A549 (cell line): ENCODE measurements at regions not wholly inside any gene's neighbourhood (a gene's known extent, or its start where the extent isn't known, plus 50 kb on each side); places are given as distances from the start of the nearest gene placed in this dataset.

ENCODE experiments used
- ATAC-seq, 2 experiments: fragments of 200-7000 bp in 1 of 2; fragments of >200 bp in 1 of 2; cut with Nextera tagmentation in 1 of 2; cut with Tn5 transposase in 1 of 2; 3 replicates each; pipeline versions ENCODE4 v1.8.0 to v1.9.1; 2018 to 2020; ENCODE audit warnings: mild to moderate bottlenecking in 1 of 2, moderate library complexity in 1 of 2
- CTCF ChIA-PET: fragments of 300-600 bp; sonication (Branson Sonifier 250); formaldehyde crosslinking; extraction: SDS; loops from one replicate; lab custom pipeline; 2021; ENCODE audit warnings: antibody characterized with exemption, inconsistent platforms; lab: Yijun Ruan, JAX
- POLR2A ChIA-PET: fragments of 350-600 bp; formaldehyde crosslinking; extraction: SDS; loops from one replicate; lab custom pipeline; 2021; ENCODE audit warnings: antibody characterized with exemption, inconsistent platforms; lab: Yijun Ruan, JAX
- DNase-seq, 2 experiments: peaks; one replicate each; pipeline versions ENCODE4 v3.0.0 to v3.0.0-alpha.2; 2011 to 2016; ENCODE audit warnings: low read depth in 1 of 2, low spot score in 1 of 2
- FAIRE-seq: peaks from 2 replicates; lab custom pipeline; 2011; peaks lifted over from hg19 to GRCh38; lab: Jason Lieb, UNC
- H3K27ac ChIP-seq, 2 experiments: fragments of >200 bp; sonication (Bioruptor Twin); formaldehyde crosslinking; 3 replicates each; pipeline ENCODE4 v1.5.1; 2016 to 2017
- H3K4me1 ChIP-seq: fragments of >200 bp; sonication (Bioruptor Twin); formaldehyde crosslinking; 3 replicates; pipeline ENCODE4 v1.6.1; 2016
- H3K4me2 ChIP-seq: fragments of >200 bp; sonication (Bioruptor Twin); formaldehyde crosslinking; 3 replicates; pipeline ENCODE4 v1.6.1; 2016
- H3K4me3 ChIP-seq: fragments of >200 bp; sonication (Bioruptor Twin); formaldehyde crosslinking; 3 replicates; pipeline ENCODE4 v1.5.1; 2016
- H3K9me3 ChIP-seq: fragments of >200 bp; sonication (Bioruptor Twin); formaldehyde crosslinking; 3 replicates; pipeline ENCODE4 v1.6.1; 2016
- CBX8 ChIP-seq: fragments of 200-600 bp; sonication (generic); IDR thresholded peaks from 2 replicates; pipeline ENCODE4 v1.6.1; 2016
- CHD2 ChIP-seq: fragments of 150-350 bp; IDR thresholded peaks from 2 replicates; pipeline ENCODE4 v1.6.1; 2014; ENCODE audit warnings: low read length; ENCODE audit not compliant: partially characterized antibody
- CTCF ChIP-seq: fragments of >200 bp; sonication (Bioruptor Twin); formaldehyde crosslinking; IDR thresholded peaks from 3 replicates; pipeline ENCODE4 v1.5.1; 2016
- E2F6 ChIP-seq: IDR thresholded peaks from 2 replicates; pipeline ENCODE4 v1.6.1; 2012; ENCODE audit warnings: low read depth, borderline replicate concordance
- EHF ChIP-seq: fragments of 250-450 bp; sonication (Bioruptor Pico); IDR thresholded peaks from 2 replicates; pipeline ENCODE4 v1.5.0; 2020; ENCODE audit warnings: mild to moderate bottlenecking
- ESRRA ChIP-seq: fragments of 150-350 bp; IDR thresholded peaks from 2 replicates; pipeline ENCODE4 v1.6.1; 2014; ENCODE audit warnings: mild to moderate bottlenecking, low read length, borderline replicate concordance
- FOSB ChIP-seq: fragments of 250-450 bp; sonication (Bioruptor Pico); IDR thresholded peaks from 2 replicates; pipeline ENCODE4 v1.5.0; 2020; ENCODE audit warnings: mild to moderate bottlenecking, moderate library complexity
- FOSL2 ChIP-seq, 2 experiments: fragments of 450-650 bp in 1 of 2; fragments of >200 bp in 1 of 2; sonication (Bioruptor Twin) in 1 of 2; formaldehyde crosslinking; IDR thresholded peaks; 2 replicates each; pipeline versions ENCODE4 v1.5.0 to v1.6.1; 2016 to 2020; ENCODE audit warnings: mild to moderate bottlenecking in 1 of 2, moderate library complexity in 1 of 2
- FOXS1 ChIP-seq: fragments of 250-450 bp; sonication (Bioruptor Pico); IDR thresholded peaks from 2 replicates; pipeline ENCODE4 v1.5.0; 2020; ENCODE audit warnings: mild to moderate bottlenecking, moderate library complexity
- GATA3 ChIP-seq: IDR thresholded peaks from 2 replicates; pipeline ENCODE4 v1.6.1; 2012; ENCODE audit warnings: borderline replicate concordance
- HEYL ChIP-seq: fragments of 250-450 bp; sonication (Bioruptor Pico); IDR thresholded peaks from 2 replicates; pipeline ENCODE4 v1.8.0; 2021; ENCODE audit warnings: mild to moderate bottlenecking, moderate library complexity
- HOXA7 ChIP-seq: fragments of 250-450 bp; sonication (Bioruptor Pico); IDR thresholded peaks from 2 replicates; pipeline ENCODE4 v1.5.0; 2020; ENCODE audit warnings: mild to moderate bottlenecking, moderate library complexity
- HOXB13 ChIP-seq: fragments of 250-450 bp; sonication (Bioruptor Pico); IDR thresholded peaks from 2 replicates; pipeline ENCODE4 v1.5.0; 2020; ENCODE audit warnings: low read depth, mild to moderate bottlenecking, moderate library complexity
- HOXB5 ChIP-seq: fragments of 250-450 bp; sonication (Bioruptor Pico); IDR thresholded peaks from 2 replicates; pipeline ENCODE4 v1.5.0; 2020; ENCODE audit warnings: mild to moderate bottlenecking, moderate library complexity
- JUNB ChIP-seq: fragments of >200 bp; sonication (Bioruptor Twin); formaldehyde crosslinking; IDR thresholded peaks from 2 replicates; pipeline ENCODE4 v1.6.1; 2016
- KDM1A ChIP-seq: fragments of 200-600 bp; sonication (generic); IDR thresholded peaks from 2 replicates; pipeline ENCODE4 v1.6.1; 2016; ENCODE audit warnings: low read depth, mild to moderate bottlenecking
- KDM5A ChIP-seq: fragments of 200-600 bp; sonication (generic); IDR thresholded peaks from 2 replicates; pipeline ENCODE4 v1.6.1; 2016; ENCODE audit warnings: antibody characterized with exemption, mild to moderate bottlenecking
- MAFK ChIP-seq: fragments of 450-650 bp; IDR thresholded peaks from 2 replicates; pipeline ENCODE4 v1.6.1; 2014; ENCODE audit not compliant: partially characterized antibody
- MAX ChIP-seq: IDR thresholded peaks from 2 replicates; pipeline ENCODE4 v1.6.1; 2012
- MYC ChIP-seq: IDR thresholded peaks from 2 replicates; pipeline ENCODE4 v1.6.1; 2012; ENCODE audit warnings: mild to moderate bottlenecking, inconsistent platforms, low read length, improper control_type of control experiment, borderline replicate concordance
- NFE2L2 ChIP-seq: fragments of 150-350 bp; conservative IDR thresholded peaks from 2 replicates; pipeline ENCODE4 v1.6.1; 2014; ENCODE audit warnings: low read length
- NPAS2 ChIP-seq: fragments of 250-450 bp; sonication (Bioruptor Pico); IDR thresholded peaks from 2 replicates; pipeline ENCODE4 v1.8.0; 2022; ENCODE audit warnings: mild to moderate bottlenecking, moderate library complexity, borderline replicate concordance
- PHF8 ChIP-seq: fragments of 200-600 bp; sonication (generic); IDR thresholded peaks from 2 replicates; pipeline ENCODE4 v1.6.1; 2016; ENCODE audit warnings: low read depth, mild to moderate bottlenecking, antibody characterized with exemption, moderate library complexity, borderline replicate concordance
- POLR2A ChIP-seq: IDR thresholded peaks from 2 replicates; pipeline ENCODE4 v1.6.1; 2012; ENCODE audit warnings: mild to moderate bottlenecking, low read length
- POLR2AphosphoS2 ChIP-seq: conservative IDR thresholded peaks from 2 replicates; pipeline ENCODE4 v1.6.1; 2012; ENCODE audit warnings: low read length, improper control_type of control experiment, inconsistent platforms
- RCOR1 ChIP-seq: fragments of 150-350 bp; IDR thresholded peaks from 2 replicates; pipeline ENCODE4 v1.6.1; 2014; ENCODE audit warnings: antibody characterized with exemption, low read length, low read depth
- RFX5 ChIP-seq: fragments of 450-650 bp; IDR thresholded peaks from 2 replicates; pipeline ENCODE4 v1.7.1; 2014; ENCODE audit warnings: antibody characterized with exemption, mild to moderate bottlenecking, moderate library complexity
- RNF2 ChIP-seq: fragments of 200-600 bp; sonication (generic); IDR thresholded peaks from 2 replicates; pipeline ENCODE4 v1.6.1; 2016; ENCODE audit warnings: low read depth, mild to moderate bottlenecking, antibody characterized with exemption, moderate library complexity, borderline replicate concordance
- SREBF2 ChIP-seq: fragments of 450-650 bp; IDR thresholded peaks from 2 replicates; pipeline ENCODE4 v1.6.1; 2014; ENCODE audit warnings: mild to moderate bottlenecking, moderate library complexity
- ZC3H11A ChIP-seq: fragments of 450-650 bp; IDR thresholded peaks from 2 replicates; pipeline ENCODE4 v1.6.1; 2014; ENCODE audit warnings: antibody characterized with exemption, mild to moderate bottlenecking
- WGBS: methylation state at CpG from one replicate; pipeline ENCODE4 v1.1.6; 2017; ENCODE audit errors: missing lambda C conversion rate; 5-methylcytosine and 5-hydroxymethylcytosine counted together

- no peak for ATAC-seq
- DNase-seq, result no peak
- WGBS, result 29% methylated on average over 3 of the region's 3 CpGs
- Histone ChIP-seq H3K4me2 (no peak overlapping the region), H3K4me3 (no peak overlapping the region), H3K9me3 (no peaks in the 10 kb centered on the region), H3K4me1 (no peaks in the 10 kb centered on the region), H3K27ac (no peak overlapping the region)
- no peak for FAIRE-seq
- ChIA-PET POLR2A (no interaction called here), CTCF (no interaction called here)
- TF ChIP-seq SREBF2 (no peak), ZC3H11A (no peak), E2F6 (no peak), EHF (CRISPR knock-in tag) (no peak), HOXA7 (CRISPR knock-in tag) (no peak), JUNB (no peak), NFE2L2 (no peak), ESRRA (no peak), CHD2 (no peak), POLR2AphosphoS2 (no peak), RCOR1 (no peak), FOSL2 (IDR thresholded peaks at IDR 0.05) (no peak), FOSL2 (CRISPR knock-in tag; IDR thresholded peaks at IDR 0.05) (no peak), KDM1A (no peak), FOSB (CRISPR knock-in tag) (no peak)
Measured at GRCh38 chr2:105626966-105627340, 117.8 kb upstream of the NCK2 start.

GRCh38 chr2:105626212-105626965, 118.3 kb upstream of the NCK2 start:
- H3K4me2 ChIP-seq, result no peak overlapping the region
- no peak overlapping the region for H3K27ac ChIP-seq
- ChIA-PET POLR2A (no interaction called here), CTCF (no interaction called here)
- TF ChIP-seq RNF2, result no peak
- no peak for TF ChIP-seq FOXS1
- TF ChIP-seq POLR2AphosphoS2, result no peak
- TF ChIP-seq HOXA7 (CRISPR knock-in tag), result no peak
- no peak for TF ChIP-seq E2F6
- no peak for TF ChIP-seq MAFK
- TF ChIP-seq MYC, result no peak
- TF ChIP-seq HOXB13 (CRISPR knock-in tag), result no peak
- no peak for TF ChIP-seq KDM5A
- no peak for TF ChIP-seq POLR2A
- 44% methylated on average over 7 of the region's 7 CpGs for WGBS
- no peaks in the 10 kb centered on the region for H3K4me1 ChIP-seq
- no peak for FAIRE-seq
- no peak for DNase-seq
- H3K9me3 ChIP-seq, result no peaks in the 10 kb centered on the region
- no peak for ATAC-seq
- H3K4me3 ChIP-seq, result no peak overlapping the region

- no peak for ATAC-seq
- POLR2A ChIA-PET, result no interaction called here
- no peaks in the 10 kb centered on the region for H3K9me3 ChIP-seq
- WGBS, result 52% methylated on average over 11 of the region's 11 CpGs
- H3K4me3 ChIP-seq, result no peak overlapping the region
- H3K4me1 ChIP-seq, result no peaks in the 10 kb centered on the region
- TF ChIP-seq ZC3H11A (no peak), POLR2AphosphoS2 (no peak), GATA3 (no peak), CTCF (no peak), MAFK (no peak), HOXB5 (no peak), CBX8 (no peak), MAX (no peak), ESRRA (no peak), FOXS1 (no peak), PHF8 (no peak), RFX5 (no peak), E2F6 (no peak), NFE2L2 (no peak), HEYL (CRISPR knock-in tag) (no peak), HOXB13 (CRISPR knock-in tag) (no peak), KDM1A (no peak), NPAS2 (CRISPR knock-in tag) (no peak)
- TF ChIP-seq, all 56 proteins: peak for 0
- CTCF ChIA-PET, result no interaction called here
- Histone ChIP-seq H3K4me2 (no peak overlapping the region), H3K27ac (no peak overlapping the region)
- DNase-seq (no peak), FAIRE-seq (no peak)
Measured at GRCh38 chr2:105625632-105626031, 119.1 kb upstream of the NCK2 start.
